Epidermal melanocyte (primary cell): ENCODE measurements at regions not wholly inside any gene's neighbourhood (a gene's known extent, or its start where the extent isn't known, plus 50 kb on each side); places are given as distances from the start of the nearest gene placed in this dataset.

Experiments used
- DNase-seq: peaks from one replicate; pipeline ENCODE4 v3.0.0; 2011; ENCODE audit warnings: low spot score; ENCODE audit not compliant: insufficient read length

DNA sequence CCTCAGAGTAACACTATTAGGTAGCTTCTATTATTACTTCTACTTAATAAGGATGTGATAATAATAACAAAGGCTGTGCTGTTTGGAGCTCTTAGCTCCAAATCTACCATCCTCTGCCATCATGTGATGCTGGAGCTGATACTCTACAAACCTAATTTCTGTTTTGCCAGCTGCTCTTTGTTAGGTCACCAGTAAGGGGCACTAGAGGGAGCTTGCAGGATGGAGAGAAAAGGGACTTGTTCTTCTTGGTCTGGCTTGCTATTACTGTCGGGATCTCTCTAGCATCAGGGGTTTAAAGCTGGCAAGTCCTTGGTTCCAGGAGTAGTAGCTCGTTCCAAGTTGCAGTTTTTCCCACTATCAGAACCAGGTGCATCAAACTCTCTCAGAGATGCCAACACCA, 194.9 kb upstream of the KBTBD8 start:
- DNase-seq, result no peak

DNA sequence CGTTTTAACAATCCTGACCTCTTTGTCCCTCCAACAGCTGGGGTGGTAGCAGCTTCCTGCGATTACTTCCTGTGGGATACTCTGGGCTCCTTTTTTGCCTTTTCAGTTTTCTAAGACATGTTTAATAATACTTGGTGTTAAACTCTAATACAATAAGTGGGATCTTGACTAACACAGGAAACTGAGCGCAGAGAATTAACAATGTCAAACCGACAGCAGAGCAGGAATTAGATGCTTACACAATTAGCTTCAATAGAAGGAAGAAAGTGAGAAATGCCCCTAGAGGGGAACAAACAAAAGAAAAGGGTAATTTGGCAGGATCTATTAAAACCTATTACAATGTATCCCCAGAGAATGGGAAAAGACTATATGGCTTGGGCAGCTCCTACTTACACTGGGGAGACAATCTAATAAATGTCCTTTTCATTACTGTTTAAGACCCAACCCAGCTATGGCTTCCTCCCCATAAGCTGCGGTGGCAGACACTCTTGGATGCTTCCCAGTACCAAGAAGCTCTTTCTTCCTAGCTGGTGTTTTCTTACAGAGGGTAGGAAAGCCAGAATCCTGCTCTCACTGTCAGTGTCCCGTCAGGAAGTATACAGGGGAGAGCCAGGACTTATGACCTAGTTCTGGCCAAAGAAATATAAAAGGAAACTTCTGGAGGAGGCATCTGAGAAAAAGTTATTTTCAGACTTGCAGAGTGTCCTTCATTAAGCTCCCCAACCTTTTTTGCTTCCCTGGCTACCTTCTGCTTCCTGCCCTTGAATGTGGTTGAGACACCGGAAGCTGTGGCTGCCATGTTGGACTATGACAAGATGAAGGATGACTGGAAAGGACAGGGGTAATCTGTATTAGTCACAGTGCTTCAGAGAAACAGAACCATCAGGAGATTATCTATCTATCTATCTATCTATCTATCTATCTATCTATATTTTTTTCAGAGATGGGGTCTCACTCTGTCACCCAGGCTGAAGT, 194.1 kb upstream of the KBTBD8 start:
- DNase-seq, result no peak

DNA sequence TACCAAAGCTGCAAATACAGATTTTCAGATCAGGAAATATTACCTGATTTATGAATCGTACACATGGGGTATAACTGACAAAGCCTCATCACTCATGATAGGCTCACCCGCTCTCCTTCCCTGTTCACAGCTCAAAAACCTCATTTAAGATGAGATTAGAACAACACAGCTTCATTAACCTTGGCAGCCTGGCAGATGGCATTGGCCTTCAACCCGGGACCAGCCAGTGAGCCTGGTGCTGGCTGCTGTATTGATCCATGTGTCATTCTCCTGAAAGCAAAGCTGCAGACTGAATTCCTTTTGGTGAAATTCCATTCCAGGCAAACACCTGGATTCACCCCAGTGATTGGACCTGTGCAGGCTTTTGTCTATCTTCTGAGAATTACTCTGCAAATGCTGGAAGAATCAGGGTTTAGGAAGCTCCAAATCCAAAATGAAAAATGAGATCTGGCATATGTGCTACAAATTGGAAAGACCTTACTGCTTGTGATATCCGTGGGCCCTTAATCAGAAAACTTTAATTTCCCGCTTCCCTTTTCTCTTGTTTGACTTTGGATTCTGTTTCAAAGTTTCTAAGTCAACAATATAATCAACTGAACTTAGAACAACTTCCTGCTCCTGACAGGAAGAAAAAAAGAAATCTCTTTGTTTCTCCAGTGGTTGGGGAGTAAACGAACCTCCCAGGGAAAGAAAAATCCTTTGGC, 189.1 kb upstream of the KBTBD8 start:
- DNase-seq, result no peak

DNA sequence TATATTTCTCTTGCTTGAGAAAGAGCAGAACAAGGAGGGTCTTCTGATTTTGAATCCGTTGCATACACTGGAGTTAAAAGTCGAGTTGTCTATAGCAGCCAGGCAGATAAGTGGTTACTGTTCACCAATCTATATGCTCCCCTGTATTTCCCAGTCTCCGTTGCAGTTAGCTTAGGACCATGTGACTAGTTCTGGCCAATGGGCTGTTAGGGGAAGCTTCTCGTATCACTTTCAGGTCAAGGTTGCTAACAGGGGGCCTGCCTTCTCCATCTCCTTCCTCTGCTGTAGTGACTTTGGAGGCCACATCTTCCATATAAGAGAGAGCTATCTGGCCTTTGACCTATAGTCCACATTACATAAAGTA, 188.5 kb upstream of the KBTBD8 start:
- DNase-seq, result no peak

DNA sequence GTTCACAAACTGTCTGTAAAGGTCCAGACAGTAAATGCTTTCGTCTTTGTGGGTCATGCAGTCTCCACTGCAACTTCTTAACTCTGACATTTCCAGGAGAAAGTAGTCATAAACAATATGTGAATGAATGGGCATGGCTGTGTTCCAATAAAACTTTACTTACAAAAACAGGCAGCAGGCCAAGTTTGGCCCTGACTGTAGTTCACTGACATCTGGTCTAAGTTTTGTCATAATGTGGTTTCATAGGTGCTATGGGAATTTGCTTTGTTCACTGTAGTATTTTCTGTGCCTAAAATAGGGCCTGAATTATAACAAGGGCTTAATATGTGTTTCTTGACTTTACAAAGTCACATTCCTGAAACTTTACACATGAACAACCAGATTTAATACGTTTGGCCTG, 186.0 kb upstream of the KBTBD8 start:
- no peak for DNase-seq

DNA sequence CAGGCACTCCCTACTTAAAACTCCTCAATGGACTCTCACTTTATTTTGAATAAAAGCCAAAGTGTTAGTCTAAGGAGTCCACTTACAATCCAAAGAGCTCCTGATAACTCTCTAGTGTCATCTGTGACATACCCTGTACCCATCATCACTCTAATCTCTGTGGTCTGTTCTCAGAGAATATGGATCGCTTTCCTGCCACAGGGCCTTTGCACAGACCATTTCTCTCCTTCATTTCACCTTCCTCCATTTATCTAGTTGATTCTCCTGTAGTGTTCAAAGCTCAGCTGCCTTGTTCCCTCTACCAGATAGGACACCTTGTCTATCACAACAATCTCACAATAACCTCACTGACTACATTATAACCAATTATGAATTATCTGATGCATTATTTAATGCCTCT, 185.4 kb upstream of the KBTBD8 start:
- no peak for DNase-seq

DNA sequence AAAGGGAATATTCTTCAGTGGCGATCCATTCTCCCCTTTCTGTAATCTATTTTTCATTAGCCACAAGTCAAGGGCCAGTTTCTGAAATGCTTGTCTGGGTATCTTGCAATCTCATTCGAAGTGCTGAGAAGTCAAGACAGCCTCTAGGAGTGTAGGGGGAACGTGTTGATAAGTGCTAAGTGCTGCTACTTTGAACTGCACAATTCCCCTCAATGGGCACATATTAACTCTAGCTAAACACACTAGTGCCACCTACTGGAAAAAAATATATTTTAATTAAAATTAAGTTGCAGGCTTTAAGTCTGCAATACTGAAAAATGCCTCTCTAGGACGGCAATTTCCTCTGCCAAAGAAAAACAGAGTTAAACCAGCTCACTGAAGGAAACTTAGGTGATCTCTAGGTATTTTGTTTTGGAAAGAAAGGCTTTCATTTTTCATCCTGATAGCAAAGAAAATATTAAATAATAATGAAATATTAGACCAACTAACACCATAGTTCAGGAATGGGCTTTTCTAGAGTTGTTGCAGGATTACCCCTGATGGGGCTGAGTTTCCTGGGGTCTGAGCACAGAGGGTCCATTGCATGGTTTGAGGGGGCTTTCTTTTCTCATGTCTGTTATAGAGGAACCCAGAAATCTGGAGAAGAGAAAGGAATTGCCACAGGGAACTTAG, 181.9 kb upstream of the KBTBD8 start:
- DNase-seq, result no peak

DNA sequence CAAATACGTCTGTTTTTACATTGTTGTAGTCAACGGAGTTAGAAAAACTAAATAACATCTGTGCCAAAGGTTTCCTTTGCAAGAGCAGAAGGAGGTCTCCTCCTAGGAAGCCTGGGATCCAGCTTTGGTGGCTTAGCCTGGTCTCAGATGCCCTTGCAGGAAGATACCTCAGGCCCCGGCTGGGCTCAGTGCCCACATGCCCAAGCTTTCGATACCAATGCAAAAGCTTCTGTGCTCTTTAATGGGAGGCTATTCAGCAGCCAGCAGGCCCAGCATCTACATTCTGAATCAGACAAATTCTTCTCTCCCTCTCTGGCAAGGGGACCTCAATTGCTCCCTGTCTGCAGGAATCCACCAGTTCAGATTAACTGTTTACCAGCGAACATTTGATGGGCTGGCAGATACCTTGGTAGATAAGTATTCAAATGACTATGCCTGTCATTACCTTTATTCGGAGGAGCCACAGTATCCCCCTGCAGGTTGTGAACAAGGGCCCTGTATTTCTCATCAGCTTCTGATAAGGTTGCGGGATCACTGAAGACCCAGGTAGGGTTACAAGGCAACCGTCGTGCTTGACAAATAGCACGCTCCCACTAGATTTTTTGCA, 180.1 kb upstream of the KBTBD8 start:
- DNase-seq, result no peak

DNA sequence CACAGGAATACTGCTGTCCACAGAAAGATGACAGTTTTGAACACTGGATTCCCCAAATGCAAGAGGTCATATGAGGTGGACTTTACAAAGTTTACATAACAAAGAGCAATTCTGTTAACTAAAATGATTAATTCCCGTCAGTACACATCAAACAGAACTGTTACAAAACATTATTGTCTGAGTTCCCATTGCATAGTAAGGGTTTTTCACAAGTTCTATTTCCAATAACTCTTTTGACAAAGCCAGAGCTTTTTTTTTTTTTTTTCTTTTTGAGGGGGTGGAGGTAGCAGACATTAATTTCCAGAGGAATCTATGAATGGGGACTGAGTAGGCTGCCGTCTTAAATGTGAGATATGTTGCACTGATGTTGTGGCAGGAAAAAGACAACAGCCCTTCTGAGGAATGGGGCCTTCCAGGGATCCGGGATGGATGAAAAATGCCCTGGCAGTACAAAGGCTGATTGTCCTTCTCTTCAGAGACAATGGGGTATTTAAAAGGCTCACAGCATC, 178.1 kb upstream of the KBTBD8 start:
- peak; percentile 44 for DNase-seq

DNA sequence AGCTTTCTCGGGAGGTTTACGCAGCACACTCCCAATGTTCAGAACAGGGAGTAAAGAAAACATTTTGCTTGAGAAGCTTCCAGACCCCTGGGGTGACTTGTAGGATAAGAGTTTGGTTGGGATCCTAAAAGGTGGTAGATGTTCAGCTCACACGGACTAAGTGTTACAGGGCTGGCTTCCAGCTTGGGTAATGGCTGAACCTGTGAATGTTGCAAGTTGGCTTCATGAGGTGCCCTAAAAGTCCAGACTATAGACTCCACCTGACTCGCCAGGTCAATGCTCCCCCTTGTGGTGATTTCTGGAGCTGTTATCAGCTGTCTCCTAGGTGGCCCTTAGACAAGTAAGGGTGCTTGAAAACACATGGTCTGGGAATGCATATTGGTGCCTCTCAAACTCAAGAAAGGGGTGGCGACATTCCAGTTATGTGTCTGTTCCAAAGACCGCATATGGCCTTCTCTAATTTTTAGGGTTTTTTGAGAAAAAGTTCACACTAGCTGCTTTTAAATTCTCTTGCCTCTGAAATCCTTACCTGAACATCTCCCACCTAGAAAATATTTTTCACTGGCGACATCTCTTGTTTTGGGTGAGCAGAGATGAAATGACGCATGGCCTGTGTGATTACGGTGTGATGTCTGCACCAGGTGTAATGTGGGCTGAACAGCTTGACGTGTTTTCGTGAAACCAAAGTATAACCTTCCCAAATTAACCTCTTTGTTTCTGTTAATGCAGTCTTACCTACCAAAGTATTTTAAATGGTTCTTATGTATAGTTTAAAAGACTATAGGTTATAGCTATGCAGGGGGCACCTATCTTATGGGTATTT, 175.7 kb upstream of the KBTBD8 start:
- no peak for DNase-seq

DNA sequence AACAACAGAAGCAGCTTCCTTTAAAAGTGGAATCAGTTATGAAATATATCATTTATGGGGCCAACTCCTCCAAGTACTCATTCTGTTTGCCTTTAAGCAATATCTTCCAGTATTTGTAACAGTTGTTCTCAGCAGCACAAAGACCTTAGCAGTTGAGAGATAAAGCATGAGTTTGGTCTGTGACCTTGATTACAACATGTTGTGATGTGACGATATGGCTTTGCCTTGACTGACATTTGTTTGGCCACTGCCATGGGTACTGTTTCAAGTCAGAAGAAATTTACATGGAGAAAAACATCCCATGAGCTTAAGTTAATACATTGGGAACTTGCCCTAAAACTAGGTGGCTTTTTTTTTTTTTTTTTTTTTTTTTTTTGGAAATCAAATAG, 175.1 kb upstream of the KBTBD8 start:
- DNase-seq, result no peak

DNA sequence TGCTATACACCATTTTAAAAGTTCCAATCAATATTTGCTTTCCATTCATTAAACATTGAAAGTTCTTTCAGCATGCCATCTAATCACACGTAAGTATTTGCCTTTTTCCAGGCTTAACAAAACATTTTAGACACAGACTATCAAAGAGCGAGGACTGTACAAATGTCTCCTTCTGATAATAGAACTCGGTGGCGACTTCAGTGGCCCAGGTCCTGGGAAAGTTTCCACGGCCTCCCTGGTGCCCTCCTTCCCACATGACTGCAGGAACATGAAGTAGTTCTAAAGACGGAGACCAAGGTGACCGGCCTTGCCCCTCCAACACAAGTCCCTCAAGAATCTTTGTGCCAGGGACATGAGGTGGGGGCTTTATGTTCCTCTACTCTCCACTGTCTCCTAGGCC, 174.6 kb upstream of the KBTBD8 start:
- no peak for DNase-seq

DNA sequence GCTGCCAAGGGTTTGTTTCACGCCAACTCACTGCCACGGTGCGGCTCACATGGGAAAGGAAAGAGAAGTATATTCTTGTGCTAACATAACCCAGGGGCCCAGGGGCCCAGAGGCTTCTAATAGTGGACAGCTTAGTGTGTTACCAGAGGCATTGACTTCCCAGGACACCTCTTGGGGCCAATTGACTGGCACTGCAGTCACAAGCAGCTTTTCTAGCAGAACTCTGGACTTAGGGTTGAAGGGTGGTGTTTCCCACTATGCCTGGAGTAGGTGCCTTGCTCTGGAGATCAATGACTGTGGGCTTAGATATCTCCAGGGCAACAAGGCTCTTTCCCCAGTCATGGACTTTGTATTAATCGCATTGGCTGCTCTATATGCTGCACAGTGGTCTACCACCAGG, 172.7 kb upstream of the KBTBD8 start:
- no peak for DNase-seq

DNA sequence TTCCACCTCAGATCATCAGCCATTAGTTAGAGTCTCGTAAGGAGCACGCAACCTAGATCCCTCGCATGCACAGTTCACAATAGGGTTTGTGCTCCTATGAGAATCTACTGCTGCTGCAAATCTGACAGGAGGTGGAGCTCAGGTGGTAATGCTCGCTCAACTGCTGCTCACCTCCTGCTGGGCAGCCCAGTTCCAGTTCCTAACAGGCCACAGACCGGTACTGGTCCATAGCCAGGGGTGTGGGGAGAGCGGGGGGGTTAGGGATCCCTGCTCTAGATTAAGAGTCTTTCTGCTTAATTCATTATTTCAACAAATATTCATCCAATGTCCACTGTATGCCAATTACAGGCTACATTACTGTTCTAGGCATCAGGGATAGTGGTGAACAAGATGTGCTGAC, 170.4 kb upstream of the KBTBD8 start:
- no peak for DNase-seq

DNA sequence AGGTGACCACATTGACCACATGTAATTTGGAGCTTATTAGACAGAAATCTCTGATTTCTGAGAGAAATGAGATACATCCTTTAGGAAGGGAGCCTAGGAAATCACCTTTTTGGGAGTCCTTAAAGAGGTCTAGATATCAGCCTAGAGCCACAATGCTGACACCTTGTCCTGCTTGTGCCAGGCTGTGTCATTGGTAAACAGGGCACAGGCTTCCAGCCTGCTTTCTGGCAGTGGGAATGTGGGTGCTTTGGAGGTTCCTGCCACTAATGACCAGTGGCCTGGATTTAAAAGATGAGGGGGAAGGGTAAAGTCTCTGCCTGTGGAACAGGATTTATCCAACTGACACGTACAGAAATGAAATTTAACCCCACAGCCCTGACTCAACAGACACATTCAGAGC, 169.8 kb upstream of the KBTBD8 start:
- no peak for DNase-seq

DNA sequence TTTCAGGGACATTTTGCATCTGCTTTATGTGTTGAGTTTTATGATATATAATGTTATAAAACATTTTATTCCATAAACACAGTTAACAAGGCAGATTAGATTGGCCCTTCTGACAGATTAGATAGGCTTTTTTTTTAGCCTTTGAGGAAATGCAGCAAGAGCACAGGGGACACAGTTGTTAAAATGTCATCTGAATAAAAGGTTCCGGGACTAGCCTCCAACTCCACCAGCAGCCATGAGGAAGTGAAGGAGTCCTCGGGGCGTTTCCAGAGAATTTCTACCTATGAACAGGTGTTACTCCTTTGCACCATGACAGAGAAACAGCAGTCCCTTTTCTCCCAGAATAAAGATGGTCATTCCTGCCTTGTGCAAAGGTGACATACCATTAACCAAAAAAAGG, 167.8 kb upstream of the KBTBD8 start:
- no peak for DNase-seq

DNA sequence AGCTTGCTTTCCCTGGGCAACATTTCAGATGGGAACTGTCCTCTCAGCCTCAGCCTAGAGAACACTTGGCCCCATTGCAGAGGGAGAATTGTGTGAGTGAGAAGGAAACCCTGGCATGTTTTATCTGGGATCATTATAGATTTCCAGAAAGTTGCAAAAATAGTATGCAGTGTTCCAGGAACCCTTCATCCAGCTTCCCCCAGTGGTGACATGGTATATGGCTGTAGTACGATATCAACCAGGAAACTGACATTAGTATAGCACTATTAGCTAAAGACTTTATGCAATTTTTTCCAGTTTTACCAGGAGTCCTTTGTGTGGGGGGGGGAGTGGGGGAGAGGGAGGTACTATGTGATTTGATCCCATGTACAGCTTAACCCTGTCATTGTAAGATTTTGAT, 166.2 kb upstream of the KBTBD8 start:
- DNase-seq, result no peak

DNA sequence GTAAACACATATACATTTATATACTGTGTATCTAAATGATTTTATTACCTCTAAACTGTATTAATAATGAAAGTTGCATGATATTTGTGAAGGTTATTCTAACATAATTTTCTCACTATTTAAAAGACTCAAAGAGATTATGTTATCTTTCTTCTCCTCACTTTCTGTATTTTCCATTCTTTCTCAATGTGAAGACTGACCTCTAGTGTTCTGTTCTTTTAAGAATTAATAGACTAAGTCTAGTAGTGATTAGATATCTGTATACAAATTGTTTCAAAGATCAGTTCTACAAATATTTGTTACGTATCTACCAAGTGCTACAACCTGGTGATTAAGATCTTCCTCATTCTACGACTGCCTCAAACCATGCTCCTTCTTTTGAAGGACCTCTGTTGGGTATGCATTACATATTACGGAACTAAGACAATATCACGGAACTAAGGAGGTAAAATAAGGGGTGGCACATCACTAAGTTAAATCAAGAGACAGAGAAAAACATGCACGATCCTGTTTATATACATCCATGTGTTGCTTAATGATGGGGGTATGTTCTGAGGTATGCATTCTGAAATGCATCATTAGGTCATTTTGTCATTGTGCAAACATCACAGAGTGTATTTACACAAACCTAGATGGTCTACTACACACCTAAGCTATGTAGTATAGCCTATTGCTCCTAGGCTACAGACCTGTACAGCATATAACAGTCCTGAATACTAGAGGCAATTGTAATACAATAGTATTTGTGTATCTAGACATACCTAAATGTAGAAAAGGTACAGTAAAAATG, 161.5 kb upstream of the KBTBD8 start:
- no peak for DNase-seq

DNA sequence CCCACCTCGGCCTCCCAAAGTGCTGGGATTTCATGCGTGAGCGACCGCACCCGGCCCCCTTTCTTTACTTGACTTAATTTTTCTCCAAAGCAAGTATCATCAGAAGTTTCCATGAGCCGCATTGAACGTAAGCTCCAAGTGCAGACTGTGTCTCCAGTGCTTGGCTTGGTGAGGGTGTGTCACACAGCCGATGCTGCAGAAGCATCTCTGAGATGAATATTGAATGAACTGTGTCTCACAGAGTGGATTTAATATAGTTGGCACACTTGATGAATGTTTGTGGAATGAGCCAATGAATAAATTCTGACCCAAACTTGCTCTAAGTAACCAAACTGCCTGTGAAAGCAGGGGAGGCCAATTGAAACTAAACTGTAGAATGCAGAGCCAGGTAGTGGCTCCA, 159.4 kb upstream of the KBTBD8 start:
- DNase-seq, result no peak

DNA sequence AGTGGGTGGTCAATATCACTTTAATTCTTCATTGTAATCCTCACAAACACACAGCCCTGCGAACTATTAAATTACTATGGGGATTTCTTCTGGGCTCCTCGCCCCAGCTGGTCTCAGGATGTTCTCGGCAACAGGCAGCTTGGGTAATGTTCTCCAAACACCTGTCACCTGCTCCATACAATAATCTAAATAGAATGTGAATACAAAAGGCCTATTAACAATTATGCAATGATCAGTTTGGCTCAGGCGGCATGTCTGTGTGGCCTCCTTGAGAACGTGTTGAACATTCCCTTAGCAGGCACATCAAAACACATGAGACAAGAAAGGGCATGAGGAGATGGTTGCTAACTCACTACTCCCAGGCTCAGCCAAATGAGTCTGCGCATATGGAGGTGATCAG, 158.6 kb upstream of the KBTBD8 start:
- no peak for DNase-seq
